Liver (tissue), 3 donors: ENCODE measurements at regions not wholly inside any gene's neighbourhood (a gene's known extent, or its start where the extent isn't known, plus 50 kb on each side); places are given as distances from the start of the nearest gene placed in this dataset.

Experiments used
- ATF3 ChIP-seq: IDR thresholded peaks from 2 replicates; pipeline ENCODE4 v1.6.1; 2016; ENCODE audit warnings: antibody characterized with exemption
- CTCF ChIP-seq: fragments of 150-350 bp; IDR thresholded peaks from 2 replicates; pipeline ENCODE4 v1.5.1; 2017; ENCODE audit warnings: improper control_type of control experiment, low read depth, low read length; ENCODE audit not compliant: missing input control
- GABPA ChIP-seq, 2 donors: IDR thresholded peaks in 1 of 2; conservative IDR thresholded peaks in 1 of 2; 2 replicates each; pipeline ENCODE4 v1.6.1; 2016; ENCODE audit warnings: antibody characterized with exemption in 2 of 2, mild to moderate bottlenecking in 1 of 2, moderate library complexity in 1 of 2
- MAX ChIP-seq: IDR thresholded peaks from 2 replicates; pipeline ENCODE4 v1.6.1; 2016; ENCODE audit warnings: antibody characterized with exemption
- SP1 ChIP-seq: IDR thresholded peaks from 2 replicates; pipeline ENCODE4 v1.6.1; 2018; ENCODE audit warnings: antibody characterized with exemption, mild to moderate bottlenecking
- YY1 ChIP-seq: IDR thresholded peaks from 2 replicates; pipeline ENCODE4 v1.6.1; 2016; ENCODE audit warnings: antibody characterized with exemption, mild to moderate bottlenecking
- donor health status: healthy.
- donor health status: healthy.

- TF ChIP-seq GABPA (IDR thresholded peaks at IDR 0.05 in 1 of 2, conservative IDR thresholded peaks at IDR 0.05 in 1 of 2) (no peak), CTCF (no peak), YY1 (no peak), ATF3 (no peak), MAX (no peak), SP1 (no peak)
These were observed 760.2 kb upstream of the SLC39A10 start for GRCh38 chr2:194896871-194897270.
